Esophagus muscularis mucosa (tissue), 4 donors: ENCODE measurements at regions not wholly inside any gene's neighbourhood (a gene's known extent, or its start where the extent isn't known, plus 50 kb on each side); places are given as distances from the start of the nearest gene placed in this dataset.
A peak's percentile ranks its signal among the peaks of the same experiment; 100 is the strongest.
"Not testable (repeated sequence)": the region's sequence is repeated elsewhere in the genome, so short reads cannot be mapped to it uniquely, and the experiment has no call there.

Experiments used
- DNase-seq: peaks from one replicate; pipeline ENCODE4 v3.0.0-alpha.2; 2017; ENCODE audit errors: extremely low spot score
- H3K27ac ChIP-seq, 4 donors: fragments of 200-600 bp; sonication (generic); replicated peaks in 1 of 4; 1 replicate in 3 of 4; 2 replicates in 1 of 4; pipeline ENCODE4 v1.5.1; 2016 to 2019; ENCODE audit warnings: mild to moderate bottlenecking in 1 of 4
- H3K27me3 ChIP-seq, 4 donors: fragments of 200-600 bp; sonication (generic); one replicate each; pipeline versions ENCODE4 v1.5.1 to v1.6.0; 2016 to 2019
- H3K36me3 ChIP-seq, 4 donors: fragments of 200-600 bp; sonication (generic); one replicate each; pipeline ENCODE4 v1.5.1; 2016 to 2019
- H3K4me1 ChIP-seq, 4 donors: fragments of 200-600 bp; sonication (generic); one replicate each; pipeline ENCODE4 v1.5.1; 2016 to 2019
- H3K4me3 ChIP-seq, 4 donors: fragments of 200-600 bp; sonication (generic); 1 replicate in 2 of 4; 2 replicates in 2 of 4; pipeline ENCODE4 v1.5.1; 2016 to 2019; ENCODE audit warnings: mild to moderate bottlenecking in 4 of 4, moderate library complexity in 1 of 4
- H3K9me3 ChIP-seq, 4 donors: fragments of 200-600 bp; sonication (generic); 1 replicate in 3 of 4; 2 replicates in 1 of 4; pipeline ENCODE4 v1.5.1; 2016 to 2019
- CTCF ChIP-seq, 3 experiments: fragments of 200-600 bp in 2 of 3; fragments of 450-650 bp in 1 of 3; sonication (generic) in 2 of 3; IDR thresholded peaks; one replicate each; pipeline ENCODE4 v1.5.1; 2017 to 2019; ENCODE audit warnings: antibody characterized with exemption in 3 of 3, mild to moderate bottlenecking in 2 of 3, moderate library complexity in 1 of 3
- EP300 ChIP-seq: sonication (generic); formaldehyde crosslinking; IDR thresholded peaks from one replicate; pipeline ENCODE4 v1.6.1; 2017; ENCODE audit warnings: antibody characterized with exemption
- POLR2A ChIP-seq: fragments of 450-650 bp; IDR thresholded peaks from one replicate; pipeline ENCODE4 v1.6.1; 2017; ENCODE audit warnings: antibody characterized with exemption, moderate library complexity, mild to moderate bottlenecking, low read depth
- POLR2AphosphoS5 ChIP-seq, 2 donors: sonication (generic); formaldehyde crosslinking; IDR thresholded peaks; one replicate each; pipeline ENCODE4 v1.6.1; 2017; ENCODE audit warnings: antibody characterized with exemption in 2 of 2
- WGBS: methylation state at CpG from one replicate; pipeline ENCODE4 v1.1.5; 2018; 5-methylcytosine and 5-hydroxymethylcytosine counted together
- intact Hi-C: fragments of 100-400 bp; cut with DNase I; formaldehyde crosslinking; loops from one replicate; pipeline ENCODE4 v1.15.1; 2023

- no peaks in the 10 kb centered on the region for H3K4me1 ChIP-seq
- no peak overlapping the region for H3K27ac ChIP-seq
- no peak overlapping the region for H3K4me3 ChIP-seq
- TF ChIP-seq EP300 (no peak), POLR2A (no peak), CTCF (IDR thresholded peaks at IDR 0.05) (no peak), POLR2AphosphoS5 (IDR thresholded peaks at IDR 0.05) (no peak)
- intact Hi-C loops = no loop called here
- H3K36me3 ChIP-seq = no peaks in the 10 kb centered on the region
- 83% methylated on average over 3 of the region's 3 CpGs for WGBS
- DNase-seq = no peak
- H3K9me3 ChIP-seq = no peaks in the 10 kb centered on the region
- no peaks in the 10 kb centered on the region for H3K27me3 ChIP-seq
Measured at GRCh38 chr1:64343823-64344190, 126.1 kb upstream of the CACHD1 start.

GRCh38 chr1:64348270-64348960, 121.5 kb upstream of the CACHD1 start:
- intact Hi-C loops = no loop called here
- 77% methylated on average over 4 of the region's 4 CpGs for WGBS

GRCh38 chr1:64348961-64349648, 120.8 kb upstream of the CACHD1 start:
- DNase-seq = no peak
- H3K27ac ChIP-seq = no peak overlapping the region
- no peaks in the 10 kb centered on the region for H3K9me3 ChIP-seq
- no peaks in the 10 kb centered on the region for H3K27me3 ChIP-seq
- no peak for TF ChIP-seq CTCF (IDR thresholded peaks at IDR 0.05)
- no peaks in the 10 kb centered on the region for H3K36me3 ChIP-seq
- intact Hi-C loops = no loop called here
- H3K4me3 ChIP-seq = no peak overlapping the region
- no peaks in the 10 kb centered on the region for H3K4me1 ChIP-seq
- WGBS = 91% methylated on average over 6 of the region's 6 CpGs

More at GRCh38 chr1:64348270-64348960, 121.5 kb upstream of the CACHD1 start:
- Histone ChIP-seq H3K4me3 (no peak overlapping the region), H3K27ac (no peak overlapping the region), H3K27me3 (no peaks in the 10 kb centered on the region), H3K36me3 (no peaks in the 10 kb centered on the region), H3K4me1 (no peaks in the 10 kb centered on the region), H3K9me3 (no peaks in the 10 kb centered on the region)
- DNase-seq = no peak
- no peak for TF ChIP-seq CTCF (IDR thresholded peaks at IDR 0.05)
- no peak for TF ChIP-seq POLR2A
- no peak for TF ChIP-seq POLR2AphosphoS5 (IDR thresholded peaks at IDR 0.05)
- TF ChIP-seq EP300 = no peak

- H3K9me3 ChIP-seq, DNase-seq, intact Hi-C loops, H3K27ac ChIP-seq, H3K36me3 ChIP-seq, H3K27me3 ChIP-seq, H3K4me3 ChIP-seq: not testable (repeated sequence)
- 89% methylated on average over 2 of the region's 2 CpGs for WGBS
- peaks cover 0 to 13% (median 7%) of the 10 kb centered on the region in 4 donors for H3K4me1 ChIP-seq
Measured at GRCh38 chr1:64355534-64355933, 114.4 kb upstream of the CACHD1 start.

GRCh38 chr1:64356636-64357256, 113.2 kb upstream of the CACHD1 start:
- Histone ChIP-seq H3K9me3 (no peaks in the 10 kb centered on the region), H3K36me3 (no peaks in the 10 kb centered on the region), H3K27ac (no peak overlapping the region), H3K4me3 (no peak overlapping the region), H3K4me1 (peaks cover 0 to 13% (median 7%) of the 10 kb centered on the region in 4 donors), H3K27me3 (no peaks in the 10 kb centered on the region)
- TF ChIP-seq POLR2AphosphoS5 (IDR thresholded peaks at IDR 0.05) = no peak
- no peak for TF ChIP-seq EP300
- no peak for TF ChIP-seq CTCF (IDR thresholded peaks at IDR 0.05)
- no peak for TF ChIP-seq POLR2A
- WGBS = 74% methylated on average over 10 of the region's 15 CpGs
- intact Hi-C loops = no loop called here
- peak; percentile 75 for DNase-seq
